KMS-11 (cell line): ENCODE measurements at regions not wholly inside any gene's neighbourhood (a gene's known extent, or its start where the extent isn't known, plus 50 kb on each side); places are given as distances from the start of the nearest gene placed in this dataset.

Source experiments
- H2AFZ ChIP-seq: fragments of 200-600 bp; sonication (generic); 2 replicates; pipeline ENCODE4 v1.6.1; 2016; ENCODE audit warnings: antibody characterized with exemption, mixed run types, low read depth
- H3K27ac ChIP-seq: fragments of 200-600 bp; sonication (generic); 2 replicates; pipeline ENCODE4 v1.6.1; 2016; ENCODE audit warnings: mild to moderate bottlenecking, mixed run types
- H3K27me3 ChIP-seq: fragments of 200-600 bp; sonication (generic); 2 replicates; pipeline ENCODE4 v1.6.1; 2017; ENCODE audit warnings: mild to moderate bottlenecking, low read depth, mixed run types, moderate library complexity; ENCODE audit not compliant: insufficient read depth
- H3K36me3 ChIP-seq: fragments of 200-600 bp; sonication (generic); 2 replicates; pipeline ENCODE4 v1.6.1; 2017; ENCODE audit warnings: mild to moderate bottlenecking, mixed run types; ENCODE audit not compliant: insufficient read depth
- H3K4me1 ChIP-seq: fragments of 200-600 bp; sonication (generic); 2 replicates; pipeline ENCODE4 v1.6.1; 2016; ENCODE audit warnings: mild to moderate bottlenecking, low read depth, mixed run types; ENCODE audit not compliant: poor library complexity, severe bottlenecking
- H3K4me2 ChIP-seq: fragments of 200-600 bp; sonication (generic); 2 replicates; pipeline ENCODE4 v1.7.0; 2016; ENCODE audit warnings: mild to moderate bottlenecking, mixed run types
- H3K4me3 ChIP-seq: fragments of 200-600 bp; sonication (generic); IDR thresholded peaks from 2 replicates; pipeline ENCODE4 v1.6.1; 2017; ENCODE audit warnings: low read depth, low read length, mixed read lengths; ENCODE audit not compliant: insufficient read depth
- H3K79me2 ChIP-seq: fragments of 200-600 bp; sonication (generic); 2 replicates; pipeline ENCODE4 v1.6.1; 2016; ENCODE audit warnings: low read depth, mixed run types; ENCODE audit not compliant: insufficient read depth
- H3K9ac ChIP-seq: fragments of 200-600 bp; sonication (generic); 2 replicates; pipeline ENCODE4 v1.6.1; 2016; ENCODE audit warnings: mild to moderate bottlenecking, mixed run types
- H4K20me1 ChIP-seq: fragments of 200-600 bp; sonication (generic); 2 replicates; pipeline ENCODE4 v1.6.1; 2016; ENCODE audit warnings: mild to moderate bottlenecking, mixed run types; ENCODE audit not compliant: insufficient read depth
- CTCF ChIP-seq: fragments of 200-600 bp; sonication (generic); conservative IDR thresholded peaks from 2 replicates; pipeline ENCODE4 v1.6.1; 2017; ENCODE audit warnings: low read depth, mild to moderate bottlenecking, antibody characterized with exemption, low read length, moderate library complexity, mixed read lengths

- H2AFZ ChIP-seq, result no peak overlapping the region
- no peaks in the 10 kb centered on the region for H3K36me3 ChIP-seq
- no peaks in the 10 kb centered on the region for H3K79me2 ChIP-seq
- no peak overlapping the region for H3K4me2 ChIP-seq
- TF ChIP-seq CTCF, result no peak
- H3K9ac ChIP-seq, result no peak overlapping the region
- H3K27ac ChIP-seq, result no peak overlapping the region
- no peaks in the 10 kb centered on the region for H3K27me3 ChIP-seq
- no peaks in the 10 kb centered on the region for H4K20me1 ChIP-seq
- no peaks in the 10 kb centered on the region for H3K4me1 ChIP-seq
- H3K4me3 ChIP-seq, result no peak overlapping the region
Observed at GRCh38 chr1:95926331-95926730, 692.3 kb downstream of the RWDD3 start.

GRCh38 chr1:95927061-95927460, 693.1 kb downstream of the RWDD3 start:
- TF ChIP-seq CTCF, result no peak
- H3K36me3 ChIP-seq, result no peaks in the 10 kb centered on the region
- no peaks in the 10 kb centered on the region for H4K20me1 ChIP-seq
- H3K27ac ChIP-seq, result no peak overlapping the region
- H3K27me3 ChIP-seq, result no peaks in the 10 kb centered on the region
- no peaks in the 10 kb centered on the region for H3K79me2 ChIP-seq
- no peak overlapping the region for H3K4me3 ChIP-seq
- no peak overlapping the region for H2AFZ ChIP-seq
- no peaks in the 10 kb centered on the region for H3K4me1 ChIP-seq
- no peak overlapping the region for H3K9ac ChIP-seq
- no peak overlapping the region for H3K4me2 ChIP-seq

GRCh38 chr1:95935719-95936118, 701.7 kb downstream of the RWDD3 start:
- no peak for TF ChIP-seq CTCF
- Histone ChIP-seq H4K20me1 (no peaks in the 10 kb centered on the region), H3K9ac (no peak overlapping the region), H3K36me3 (no peaks in the 10 kb centered on the region), H3K79me2 (no peaks in the 10 kb centered on the region), H3K27ac (no peak overlapping the region), H3K4me1 (no peaks in the 10 kb centered on the region), H3K4me3 (no peak overlapping the region), H2AFZ (no peak overlapping the region), H3K27me3 (no peaks in the 10 kb centered on the region), H3K4me2 (no peak overlapping the region)

GRCh38 chr1:95941121-95941798, 707.2 kb downstream of the RWDD3 start:
- Histone ChIP-seq H3K4me2 (no peak overlapping the region), H4K20me1 (no peaks in the 10 kb centered on the region), H3K36me3 (no peaks in the 10 kb centered on the region), H3K27me3 (no peaks in the 10 kb centered on the region), H3K27ac (no peak overlapping the region), H3K9ac (no peak overlapping the region), H2AFZ (no peak overlapping the region), H3K4me1 (no peaks in the 10 kb centered on the region), H3K4me3 (no peak overlapping the region), H3K79me2 (no peaks in the 10 kb centered on the region)
- no peak for TF ChIP-seq CTCF
